ENCODE measurements at regions not wholly inside any gene's neighbourhood (a gene's known extent, or its start where the extent isn't known, plus 50 kb on each side); places are given as distances from the start of the nearest gene placed in this dataset.

DNA sequence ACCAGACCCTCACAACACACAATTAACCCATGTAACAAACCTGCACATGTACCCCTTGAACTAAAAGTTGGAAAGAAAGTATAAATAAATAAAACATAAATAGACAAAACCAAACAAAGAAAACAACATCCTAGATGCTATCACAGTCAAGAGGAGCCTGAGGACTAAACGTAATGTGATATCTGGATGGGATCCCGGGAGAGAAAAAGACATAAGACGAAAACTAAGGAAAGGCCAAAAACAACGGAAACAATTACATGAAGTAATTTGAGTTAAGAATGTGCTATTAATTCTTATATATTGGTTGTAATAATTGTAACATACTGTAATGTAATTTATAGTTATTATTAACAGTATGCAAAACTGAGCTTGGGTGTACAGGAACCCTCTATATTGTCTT is 793.9 kb downstream of the SEMA5A start:
- no peaks in the 10 kb centered on the region for H3K4me1 ChIP-seq (ENCODE audit: control insufficient read depth in 1 of 2, insufficient read depth in 2 of 2, low read length in 2 of 2)
- no peaks in the 10 kb centered on the region for H3K27me3 ChIP-seq (ENCODE audit: insufficient read depth, low read length)
- no peaks in the 10 kb centered on the region for H3K36me3 ChIP-seq (ENCODE audit: control insufficient read depth in 1 of 2, insufficient read depth in 2 of 2, low read length in 2 of 2)
- H3K27ac ChIP-seq (ENCODE audit: low read depth, low read length): no peak overlapping the region
- H4K20me1 ChIP-seq (ENCODE audit: insufficient read depth): no peaks in the 10 kb centered on the region
- ChIA-PET POLR2A (no interaction called here), CTCF (no interaction called here), RAD21 (ENCODE audit: low non-redundant PET in 1 of 2, low total read pairs in 2 of 2, uncharacterized antibody in 2 of 2, unreplicated experiment in 2 of 2) (no interaction called here)
- no peak for ATAC-seq
- H3K4me3 ChIP-seq (replicated peaks in 1 of 2; ENCODE audit: low read depth in 1 of 2, low read length in 2 of 2): no peak overlapping the region
- peaks cover 4 to 33% of the 10 kb centered on the region in 2 experiments; a peak in 2 of 4 replicates for H3K9me3 ChIP-seq (ENCODE audit: control insufficient read depth in 1 of 2, insufficient read depth in 1 of 2, low read depth in 1 of 2, low read length in 2 of 2)
- intact Hi-C loops (cut with micrococcal nuclease): no loop called here
- BruUV-seq (replicated peaks): no TSS peak
- no peak for DNase-seq (ENCODE audit: low read depth, low spot score)
- no peak overlapping the region for H2AFZ ChIP-seq (ENCODE audit: low read depth, low read length, poor library complexity, severe bottlenecking)
- H3K9me2 ChIP-seq (ENCODE audit: insufficient read depth): no peaks in the 10 kb centered on the region
- TF ChIP-seq RAD21 (IDR thresholded peaks at IDR 0.05; ENCODE audit: low read depth) (no peak), SIN3A (IDR thresholded peaks at IDR 0.05; ENCODE audit: low read depth) (no peak), JUND (IDR thresholded peaks at IDR 0.05) (no peak), CBX3 (IDR thresholded peaks at IDR 0.05; ENCODE audit: low read depth) (no peak), ELF1 (IDR thresholded peaks at IDR 0.05; ENCODE audit: borderline replicate concordance, low read depth) (no peak), SRF (IDR thresholded peaks at IDR 0.05; ENCODE audit: low read depth) (no peak), SP1 (IDR thresholded peaks at IDR 0.05; ENCODE audit: low read depth) (no peak), CEBPB (IDR thresholded peaks at IDR 0.05; ENCODE audit: low read depth) (no peak), EGR1 (IDR thresholded peaks at IDR 0.05; ENCODE audit: low read depth) (no peak), REST (IDR thresholded peaks at IDR 0.05; ENCODE audit: low read depth) (no peak), ZNF274 (IDR thresholded peaks at IDR 0.05; ENCODE audit: low read depth, low read length) (no peak), ATF3 (IDR thresholded peaks at IDR 0.05) (no peak), CTCF (IDR thresholded peaks at IDR 0.05 in 2 of 3, conservative IDR thresholded peaks at IDR 0.05 in 1 of 3; ENCODE audit: borderline replicate concordance in 1 of 3, insufficient read depth in 1 of 3, low read depth in 2 of 3, low read length in 2 of 3) (no peak), YY1 (IDR thresholded peaks at IDR 0.05; ENCODE audit: extremely low read depth, insufficient replicate concordance, low read depth, low read length) (no peak), POLR2A (IDR thresholded peaks at IDR 0.05; ENCODE audit: borderline replicate concordance, extremely low read depth, insufficient read depth, insufficient read length) (no peak), EZH2phosphoT487 (IDR thresholded peaks at IDR 0.05; ENCODE audit: borderline replicate concordance) (no peak)
- H3K4me2 ChIP-seq (ENCODE audit: low read length): no peak overlapping the region
- no peak overlapping the region for H3K9ac ChIP-seq (ENCODE audit: low read length)
- H3K79me2 ChIP-seq (ENCODE audit: insufficient read depth, low read length): no peaks in the 10 kb centered on the region
